GM21381 (cell line): ENCODE measurements at regions not wholly inside any gene's neighbourhood (a gene's known extent, or its start where the extent isn't known, plus 50 kb on each side); places are given as distances from the start of the nearest gene placed in this dataset.
"Not testable (repeated sequence)": the region's sequence is repeated elsewhere in the genome, so short reads cannot be mapped to it uniquely, and the experiment has no call there.

Experiments
- ATAC-seq: cut with Tn5 transposase; IDR thresholded peaks from one replicate; pipeline ENCODE4 v1.9.1; 2021; ENCODE audit warnings: mild to moderate bottlenecking, moderate library complexity; ENCODE audit not compliant: unreplicated experiment

GRCh38 chr4:20124317-20125026 is 127.2 kb upstream of the SLIT2 start:
- ATAC-seq: no peak

GRCh38 chr4:20122198-20122988 is 129.3 kb upstream of the SLIT2 start:
- no peak for ATAC-seq

- no peak for ATAC-seq
Measured at GRCh38 chr4:20119141-20119540, 132.6 kb upstream of the SLIT2 start.

GRCh38 chr4:20109391-20109790 is 142.3 kb upstream of the SLIT2 start:
- ATAC-seq: no peak

- ATAC-seq: no peak
Measured at GRCh38 chr4:20106921-20107320, 144.8 kb upstream of the SLIT2 start.

- no peak for ATAC-seq
Measured at GRCh38 chr4:20101831-20102230, 149.9 kb upstream of the SLIT2 start.

- no peak for ATAC-seq
Measured at GRCh38 chr4:20096911-20097310, 154.8 kb upstream of the SLIT2 start.

- ATAC-seq: no peak
Measured at GRCh38 chr4:20095805-20096541, 155.7 kb upstream of the SLIT2 start.

- no peak for ATAC-seq
Measured at GRCh38 chr4:20091781-20092180, 159.9 kb upstream of the SLIT2 start.

GRCh38 chr4:20087522-20087911 is 164.2 kb upstream of the SLIT2 start:
- no peak for ATAC-seq

- ATAC-seq: no peak
Measured at GRCh38 chr4:20086799-20087521, 164.7 kb upstream of the SLIT2 start.

GRCh38 chr4:20086067-20086798 is 165.5 kb upstream of the SLIT2 start:
- ATAC-seq: no peak

- no peak for ATAC-seq
Measured at GRCh38 chr4:20085653-20086052, 166.1 kb upstream of the SLIT2 start.

- no peak for ATAC-seq
Measured at GRCh38 chr4:20085156-20085555, 166.5 kb upstream of the SLIT2 start.

GRCh38 chr4:20084488-20084887 is 167.2 kb upstream of the SLIT2 start:
- ATAC-seq: no peak

GRCh38 chr4:20078644-20079043 is 173.1 kb upstream of the SLIT2 start:
- no peak for ATAC-seq

- no peak for ATAC-seq
Measured at GRCh38 chr4:20075248-20075871, 176.3 kb upstream of the SLIT2 start.

- no peak for ATAC-seq
Measured at GRCh38 chr4:20074450-20074849, 177.3 kb upstream of the SLIT2 start.

- no peak for ATAC-seq
Measured at GRCh38 chr4:20065952-20066351, 185.8 kb upstream of the SLIT2 start.

- not testable (repeated sequence) for ATAC-seq
Measured at GRCh38 chr4:20062857-20063256, 188.8 kb upstream of the SLIT2 start.
